Forelimb muscle (tissue), 1 donor: ENCODE measurements at regions not wholly inside any gene's neighbourhood (a gene's known extent, or its start where the extent isn't known, plus 50 kb on each side); places are given as distances from the start of the nearest gene placed in this dataset.

Experiments
- DNase-seq: peaks from one replicate; pipeline ENCODE4 v3.0.0-alpha.2; 2013; ENCODE audit warnings: low read depth

DNA sequence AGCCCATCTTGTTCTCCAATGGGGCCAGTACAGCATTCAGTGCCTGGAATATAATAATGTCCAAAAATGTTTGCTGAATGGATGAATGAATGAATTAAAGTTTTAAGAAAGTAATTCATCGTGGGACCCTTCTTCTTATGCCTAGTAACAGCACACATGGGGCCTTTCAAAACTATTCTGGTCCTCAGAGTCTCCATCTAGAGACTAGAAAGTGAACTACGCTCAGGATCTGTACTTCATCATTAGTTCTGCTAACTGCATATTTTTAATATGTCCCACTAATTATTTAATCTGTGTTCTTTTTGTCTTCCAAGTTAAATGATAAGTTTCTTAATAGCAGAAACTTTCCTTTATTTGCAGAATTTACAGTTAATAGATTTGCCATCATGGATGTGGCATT, 172.5 kb downstream of the SMAD2 start:
- DNase-seq: no peak

DNA sequence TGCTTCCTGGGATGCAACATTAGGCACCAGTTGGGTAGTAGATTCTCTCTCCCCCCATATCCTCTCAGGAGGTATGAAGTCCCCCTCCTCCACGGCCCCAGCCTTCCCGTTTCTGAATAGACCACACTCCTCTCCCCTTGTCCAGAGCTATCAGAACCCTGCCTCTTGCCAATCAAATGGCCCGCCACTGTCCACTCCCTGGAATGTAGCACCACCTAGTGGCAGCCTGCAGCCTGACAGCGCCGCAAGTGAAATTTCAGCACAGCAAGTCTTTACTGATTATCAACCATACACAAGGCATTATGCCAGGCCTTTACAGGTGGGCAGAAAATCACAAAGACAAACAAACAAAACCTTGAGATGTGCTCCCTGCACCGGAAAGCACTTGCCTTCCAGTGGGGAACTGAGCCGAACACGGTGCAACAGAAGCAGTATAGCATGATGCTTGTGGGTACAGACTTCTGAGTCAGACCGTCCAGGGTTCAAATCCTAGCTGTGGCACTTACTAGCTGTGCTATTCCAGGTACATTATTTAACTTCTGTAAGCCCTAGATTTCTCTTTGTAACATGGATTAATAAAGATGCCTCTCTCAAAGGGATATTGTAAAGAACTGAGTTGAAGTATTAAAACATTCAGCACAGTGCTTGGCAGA, 174.0 kb downstream of the SMAD2 start:
- DNase-seq: no peak

DNA sequence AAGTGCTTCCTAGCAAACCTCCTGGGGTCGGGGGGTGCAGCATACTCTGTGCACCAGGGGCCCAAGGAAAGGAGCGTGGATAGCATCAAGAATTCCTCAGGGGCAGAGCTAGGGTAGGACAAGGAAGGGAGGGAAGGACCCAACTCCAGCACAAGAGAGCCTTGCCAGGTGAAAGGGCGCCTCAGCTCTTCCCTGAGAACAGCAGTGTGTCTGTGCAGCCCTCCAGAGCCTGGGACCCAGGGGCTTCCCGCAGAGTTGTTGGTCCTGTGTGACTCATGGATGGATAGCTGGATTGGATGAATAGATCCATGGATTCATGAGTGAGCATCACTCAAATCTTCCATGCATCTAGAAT, 175.4 kb downstream of the SMAD2 start:
- DNase-seq: no peak

DNA sequence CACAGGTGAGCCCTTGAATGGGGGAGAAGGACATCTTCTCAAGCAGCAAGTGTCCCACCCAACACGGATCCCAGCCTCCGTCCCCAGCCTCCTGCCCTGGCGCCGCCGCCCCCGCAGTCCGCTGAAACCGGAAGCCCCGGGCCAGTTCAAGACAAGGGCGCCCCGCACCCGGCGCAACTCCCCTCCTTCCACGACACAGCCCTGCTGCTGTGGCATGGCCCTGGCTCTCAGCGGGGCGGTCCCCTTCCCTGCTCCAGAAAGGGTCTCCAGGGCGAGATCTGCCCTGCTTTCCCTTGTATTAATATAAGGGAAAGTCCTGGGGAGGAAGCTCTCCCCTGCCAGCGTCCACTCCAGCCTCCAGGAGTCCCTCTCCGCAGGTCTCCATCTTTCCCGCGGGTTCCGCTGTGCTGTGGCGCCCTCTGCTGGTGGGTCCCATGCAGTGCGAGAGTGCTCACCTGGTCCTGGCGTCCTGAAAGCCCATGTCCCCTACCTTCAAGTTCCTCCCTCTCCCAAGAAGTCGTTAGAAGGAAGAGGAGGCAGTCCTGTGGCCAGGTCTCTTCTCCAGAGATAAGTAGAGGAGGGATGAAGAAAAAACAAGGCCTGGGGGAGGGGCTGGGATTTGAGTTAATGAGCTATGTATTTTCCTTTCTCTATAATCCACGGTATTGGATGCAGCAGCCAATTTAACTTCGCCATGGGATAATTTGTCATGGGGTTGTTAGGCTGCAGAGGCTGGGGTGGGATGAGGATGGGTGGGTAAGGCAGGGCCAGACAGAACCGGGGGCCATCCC, 176.0 kb downstream of the SMAD2 start:
- DNase-seq: no peak

DNA sequence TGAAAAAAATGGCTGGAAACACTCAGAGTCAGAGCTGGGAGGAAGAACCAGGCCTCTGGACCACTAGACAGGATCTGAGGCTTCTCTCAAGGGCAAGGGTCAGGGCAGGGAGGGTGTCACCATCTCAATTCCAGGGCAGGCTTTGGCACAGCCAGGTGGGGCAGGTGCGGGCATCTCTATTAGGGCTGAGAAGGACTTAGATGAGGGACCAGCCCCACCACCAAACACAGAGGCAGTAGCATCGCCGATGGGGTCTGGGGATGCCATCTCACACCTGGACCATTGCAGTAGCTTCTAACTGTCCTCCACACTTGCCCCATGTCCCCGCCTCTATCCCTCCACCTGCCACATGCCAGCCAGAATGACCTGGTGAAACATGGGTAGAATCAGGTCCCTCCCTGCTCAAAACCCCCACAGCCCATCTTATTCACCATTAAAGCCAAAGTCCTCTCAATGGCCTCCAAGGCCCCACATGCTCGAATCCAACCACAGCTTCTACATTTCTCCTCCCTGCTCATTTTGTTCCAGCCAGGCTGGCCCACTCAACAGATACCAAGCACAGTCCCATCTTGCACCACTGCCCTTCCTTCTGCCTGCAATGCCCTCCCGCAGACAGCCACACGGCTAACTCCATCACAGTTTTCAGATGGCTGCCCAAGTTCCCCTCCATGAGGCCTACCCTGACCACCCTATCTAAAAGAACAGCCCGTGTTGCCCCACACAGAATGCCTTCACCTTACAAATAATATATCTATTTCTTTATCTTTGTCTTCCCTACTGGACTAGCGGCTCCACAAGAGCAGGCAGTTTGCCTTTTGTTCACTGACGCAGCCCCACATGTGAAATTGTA, 177.4 kb downstream of the SMAD2 start:
- no peak for DNase-seq

DNA sequence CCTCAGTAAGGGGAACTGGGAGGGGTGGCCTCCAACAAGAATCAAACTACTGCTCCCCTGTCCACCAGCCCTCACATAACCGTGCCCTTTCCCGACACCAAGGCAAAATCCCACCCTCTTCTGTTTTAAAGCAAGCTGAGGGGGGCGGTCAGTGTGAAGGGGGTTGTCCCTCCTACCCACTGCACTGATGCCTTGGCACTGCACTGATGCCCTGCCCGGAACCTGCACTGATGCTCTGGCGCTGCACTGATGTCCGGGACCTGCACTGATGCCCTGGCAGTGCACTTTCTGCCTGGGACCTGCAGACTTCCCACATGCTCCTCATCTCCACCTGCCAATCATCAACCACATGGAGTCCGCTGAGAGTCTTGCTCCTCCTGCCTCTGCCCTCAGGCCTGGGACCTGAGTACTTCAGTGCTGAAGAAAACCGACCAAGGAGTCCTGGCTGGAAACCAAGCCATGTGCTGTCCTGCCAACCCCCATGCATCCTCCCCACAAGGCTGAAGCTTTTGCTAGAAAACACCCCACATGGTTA, 179.5 kb downstream of the SMAD2 start:
- DNase-seq: no peak

DNA sequence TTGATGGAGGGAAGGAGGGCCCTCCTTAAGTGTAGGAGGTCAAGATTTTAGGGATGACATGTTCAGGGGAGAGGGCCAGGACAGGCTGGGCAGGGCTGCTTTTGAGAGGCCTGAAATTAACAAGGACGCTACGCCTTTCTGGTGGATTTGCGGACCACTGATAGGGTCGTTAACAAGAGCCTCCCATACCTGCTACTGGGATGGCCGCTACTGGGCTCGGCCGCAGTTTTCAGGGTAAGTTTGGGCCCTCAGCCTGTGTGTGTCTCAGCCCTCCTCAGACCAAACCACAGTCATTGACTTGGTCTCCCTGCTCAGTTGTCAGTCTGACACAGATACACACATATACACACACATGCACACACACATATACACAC, 180.9 kb downstream of the SMAD2 start:
- DNase-seq: no peak

DNA sequence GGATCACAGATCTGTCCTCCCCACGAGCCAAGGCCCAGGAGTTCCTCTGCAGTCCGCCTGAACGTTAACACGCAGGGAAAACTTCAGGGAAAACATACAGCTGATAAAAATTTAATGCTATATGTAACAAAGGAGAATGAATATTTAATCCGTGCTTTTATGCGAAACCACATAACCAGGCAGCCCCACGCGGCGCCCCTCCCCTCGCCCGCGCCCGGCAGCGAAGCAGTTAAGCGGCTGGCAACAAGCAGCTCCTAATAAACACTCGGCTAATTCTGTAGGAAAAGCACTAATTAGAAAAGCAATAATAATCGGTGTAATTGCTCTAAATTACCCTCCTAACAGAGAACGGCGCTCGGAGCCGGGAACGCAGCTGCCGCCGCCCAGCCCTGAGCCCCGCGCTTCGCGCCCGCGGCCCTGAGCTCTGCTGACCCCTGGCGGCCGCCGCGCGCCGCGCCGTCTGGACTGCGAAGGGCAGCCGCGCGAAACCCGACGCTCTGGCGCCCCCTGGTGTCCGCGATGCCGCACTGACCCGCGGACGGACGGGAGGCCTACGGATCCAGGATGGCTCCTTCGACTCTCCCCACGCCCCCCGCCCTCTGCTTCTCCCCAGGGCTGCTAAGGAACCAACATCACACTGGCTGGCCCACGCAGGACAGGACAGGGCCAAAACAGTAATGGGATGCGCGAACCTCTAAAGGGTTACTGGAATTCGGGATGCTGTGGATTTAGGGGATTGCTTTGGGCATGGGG, 181.4 kb downstream of the SMAD2 start:
- DNase-seq: peak; percentile 41

DNA sequence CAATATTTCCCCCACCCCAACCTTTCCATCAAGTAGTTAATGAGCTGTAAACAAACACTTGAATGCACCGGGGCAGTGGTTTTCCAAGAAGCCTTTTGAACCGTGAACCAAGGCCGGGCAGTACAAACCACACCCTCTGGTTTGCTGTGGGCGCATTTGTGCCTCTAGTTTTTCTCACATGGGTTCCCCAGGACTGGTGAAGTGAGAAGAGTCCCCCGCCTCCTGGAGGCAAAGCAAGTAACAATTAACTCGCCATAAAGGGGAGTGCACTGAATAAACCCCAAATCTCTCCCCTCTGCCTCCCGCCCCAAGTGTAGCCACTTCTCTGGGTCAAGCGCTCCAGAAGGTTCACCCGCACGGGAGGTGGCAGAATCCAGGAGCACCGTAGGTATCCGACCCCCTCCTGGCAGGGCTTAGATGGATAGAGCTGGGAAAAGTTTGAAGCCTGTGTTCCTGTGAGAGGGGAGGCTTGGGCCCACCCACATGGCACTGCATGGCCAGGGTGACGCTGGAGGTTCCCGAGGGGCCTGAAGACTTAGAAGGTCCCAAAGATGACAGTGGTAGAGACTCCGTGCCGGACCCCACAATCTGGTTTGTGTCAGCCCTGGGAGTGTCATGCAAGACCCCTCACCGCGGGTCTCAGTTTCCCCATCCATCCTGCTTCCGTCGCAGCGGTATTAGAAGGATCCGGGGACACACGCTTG, 182.2 kb downstream of the SMAD2 start:
- DNase-seq: no peak

DNA sequence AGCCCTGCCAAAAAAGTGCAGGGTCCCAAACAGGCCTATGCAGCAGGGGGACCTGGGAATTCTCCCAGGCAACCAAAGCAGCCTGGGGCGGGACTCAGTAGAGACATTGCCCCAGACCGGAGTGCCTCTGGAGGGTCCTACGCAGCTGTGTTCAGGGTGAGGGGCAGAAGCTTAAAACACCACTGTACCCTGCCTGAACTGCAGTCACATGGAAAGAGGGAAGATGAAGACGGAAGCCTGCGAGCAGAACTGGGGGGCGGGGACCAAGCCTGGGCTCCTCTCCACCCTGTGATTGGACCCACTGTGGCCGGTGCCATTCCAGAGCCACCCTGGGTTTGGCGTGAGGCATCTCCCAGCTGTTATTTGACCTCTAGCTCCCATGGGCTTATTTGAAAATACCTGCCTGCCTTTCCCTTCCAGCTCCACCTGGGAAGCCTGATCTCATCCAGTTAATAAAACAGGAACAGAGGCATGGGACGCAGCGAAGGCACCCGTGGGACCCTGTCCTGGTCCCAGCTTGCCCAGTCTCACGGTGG, 183.1 kb downstream of the SMAD2 start:
- DNase-seq: no peak

DNA sequence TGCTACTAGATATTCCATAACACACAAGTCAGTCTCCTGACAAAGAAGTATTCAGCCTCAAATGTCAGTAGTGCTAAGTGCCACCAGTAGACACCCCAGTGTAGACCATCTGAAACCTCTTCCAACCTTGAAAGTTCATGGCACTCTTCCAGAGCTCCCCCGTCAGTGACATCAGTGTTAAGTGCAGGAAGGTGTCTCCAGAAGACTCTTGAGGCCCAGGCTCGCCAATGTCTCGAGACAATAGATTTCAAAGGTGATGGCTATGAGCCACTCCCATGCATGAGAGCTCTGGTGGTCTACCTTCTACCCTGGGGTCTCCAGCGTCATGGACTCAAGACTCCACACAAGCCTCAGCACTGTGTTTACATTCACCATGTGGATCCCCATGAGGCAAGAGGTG, 183.8 kb downstream of the SMAD2 start:
- DNase-seq: no peak

DNA sequence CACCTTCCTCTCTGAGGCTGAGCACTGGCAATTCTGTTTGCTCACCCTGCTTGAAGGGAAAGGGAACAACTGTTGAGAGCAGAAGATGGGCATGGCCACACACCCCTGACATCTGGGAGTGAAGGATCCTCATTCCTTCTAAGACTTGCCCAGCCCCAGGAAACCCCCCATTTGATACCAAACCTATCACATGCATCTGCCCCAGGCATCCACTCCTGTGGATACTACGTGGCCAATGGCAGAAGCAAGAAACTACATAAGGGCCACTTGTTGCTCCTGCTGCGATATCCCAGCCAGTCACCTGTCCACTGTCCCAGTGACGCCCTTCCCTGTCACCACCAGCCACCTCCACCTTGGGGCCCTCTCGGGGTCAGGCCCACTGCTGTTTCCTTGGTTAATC, 185.2 kb downstream of the SMAD2 start:
- no peak for DNase-seq

DNA sequence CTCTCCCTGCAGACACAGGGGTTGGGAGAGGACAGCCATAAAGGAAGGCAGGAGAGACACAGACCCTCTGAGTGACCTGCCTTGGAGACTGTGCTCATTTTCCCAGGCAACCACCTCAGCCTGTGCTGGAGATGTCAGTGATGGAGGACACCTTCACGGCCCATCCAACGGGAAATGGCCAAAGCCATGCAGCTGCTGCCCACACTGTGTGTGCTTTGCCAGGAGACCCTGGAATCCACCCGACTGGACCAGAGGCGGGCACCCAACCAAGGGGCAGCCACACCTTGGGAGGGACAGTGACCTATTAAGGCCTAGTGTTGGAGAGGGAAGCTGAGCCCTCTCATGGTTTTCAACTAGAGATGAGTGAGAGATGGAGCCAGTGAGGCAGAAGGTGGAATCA, 192.5 kb downstream of the SMAD2 start:
- no peak for DNase-seq

DNA sequence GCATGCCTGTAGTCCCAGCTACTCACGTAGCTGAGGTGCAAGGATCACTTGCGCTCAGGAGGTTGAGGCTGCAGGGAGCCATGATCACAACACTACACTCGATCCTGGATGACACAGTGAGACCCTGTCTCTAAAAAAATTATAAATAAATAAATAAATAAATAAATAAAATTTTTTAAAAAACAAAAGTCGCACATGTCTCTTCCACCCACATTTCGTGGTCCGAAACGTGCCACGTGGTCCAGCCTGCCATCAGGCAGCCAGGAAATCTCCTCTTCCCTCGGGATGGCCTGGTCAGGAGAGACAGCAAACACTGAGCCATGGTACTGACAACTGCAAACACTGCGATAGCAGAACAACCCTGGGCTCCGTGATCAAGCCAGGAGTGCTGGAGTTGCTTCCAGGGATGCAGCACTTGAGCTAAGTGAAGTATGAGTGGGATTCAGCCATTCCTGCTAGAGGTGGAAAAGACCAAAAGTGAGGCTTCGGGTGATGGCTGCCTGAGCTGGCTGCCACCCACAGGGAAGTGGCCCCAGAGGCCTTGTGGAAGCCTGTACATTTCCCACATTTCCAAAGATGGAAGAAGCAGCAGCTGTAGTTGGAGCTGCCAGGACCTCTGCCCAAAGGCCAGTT, 193.1 kb downstream of the SMAD2 start:
- no peak for DNase-seq

DNA sequence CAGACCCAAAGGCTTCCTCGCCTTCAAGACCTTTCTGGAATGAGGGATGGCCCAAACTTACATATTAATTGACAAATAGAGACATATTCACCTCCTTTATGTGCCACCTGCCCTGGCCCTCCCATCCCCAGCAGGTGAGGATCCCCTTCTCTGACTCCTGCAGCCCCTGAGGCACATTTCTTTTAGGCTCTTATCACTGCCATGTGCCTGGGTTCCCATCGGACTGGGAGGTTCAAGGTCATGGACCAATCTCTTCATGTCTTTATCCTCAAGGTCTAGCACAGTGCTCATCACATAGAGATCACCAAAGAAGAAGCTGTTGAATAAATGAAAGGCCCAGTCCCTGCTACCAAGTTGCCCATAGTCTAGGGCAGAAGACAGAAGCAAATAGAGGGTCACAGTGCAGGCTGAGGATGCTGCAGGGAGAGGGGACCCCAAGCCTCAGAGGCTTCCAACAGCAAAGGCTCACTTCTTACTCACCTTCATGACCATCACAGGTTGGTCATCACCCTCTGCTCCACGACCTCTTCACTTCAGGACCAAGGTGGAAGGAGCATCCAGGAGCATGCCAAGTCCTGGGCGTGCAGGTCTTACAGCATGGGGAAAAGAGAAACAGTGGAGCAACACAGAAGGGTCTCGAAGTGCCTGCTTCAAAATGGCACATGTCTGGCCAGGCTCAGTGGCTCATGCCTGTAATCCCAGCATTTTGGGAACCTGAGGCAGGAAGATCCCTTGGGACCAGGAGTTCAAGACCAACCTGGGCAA, 193.9 kb downstream of the SMAD2 start:
- DNase-seq: no peak

DNA sequence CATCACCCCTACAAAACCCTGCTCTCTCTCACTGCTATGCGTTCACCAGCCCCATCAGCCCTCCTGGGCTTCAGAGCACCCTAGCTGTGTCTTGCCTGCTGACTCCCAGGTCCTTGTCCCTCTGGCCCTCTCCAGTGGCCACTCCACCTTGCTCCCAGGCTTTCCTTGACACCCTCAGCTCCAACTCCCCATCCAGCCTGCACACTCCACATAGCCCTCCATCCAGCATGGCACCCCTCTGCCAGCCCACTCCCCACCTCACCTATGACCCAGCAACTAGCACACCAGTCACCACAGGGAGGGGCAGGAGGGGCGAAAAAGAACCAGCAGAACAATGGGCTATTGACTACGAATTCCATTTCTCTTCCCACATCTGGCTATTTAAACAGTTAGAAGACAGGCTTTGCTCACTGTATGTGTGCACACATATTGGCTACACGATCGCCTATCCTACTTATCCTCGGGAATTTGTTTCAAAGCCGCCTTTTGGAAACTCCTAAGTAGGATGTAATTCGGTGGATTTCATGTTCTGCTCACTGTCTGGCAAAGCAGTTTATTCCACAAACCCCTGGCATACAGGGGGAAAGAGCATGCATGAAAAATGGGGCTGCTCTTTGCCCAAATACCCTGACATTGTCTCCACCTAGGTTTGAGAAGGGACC, 195.3 kb downstream of the SMAD2 start:
- no peak for DNase-seq

DNA sequence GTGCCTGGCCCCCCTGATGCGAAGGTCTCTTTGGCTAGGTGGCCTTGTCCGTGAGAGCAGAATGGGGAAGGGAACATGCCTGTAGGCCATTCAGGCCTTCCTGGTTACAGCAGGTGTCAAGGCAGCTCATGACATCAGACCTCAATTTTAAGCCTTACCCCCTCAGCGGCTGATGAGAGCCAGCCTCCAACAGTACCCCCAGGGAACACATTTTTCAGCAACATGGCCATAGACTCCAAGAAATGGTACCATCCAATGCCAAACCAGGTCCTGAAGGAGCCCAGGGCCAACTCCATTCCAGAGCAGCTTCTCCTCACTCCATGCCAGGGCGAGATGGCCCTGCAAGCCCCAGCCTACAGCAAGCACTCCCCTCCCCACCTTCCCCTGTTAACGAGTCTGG, 199.2 kb downstream of the SMAD2 start:
- DNase-seq: no peak

DNA sequence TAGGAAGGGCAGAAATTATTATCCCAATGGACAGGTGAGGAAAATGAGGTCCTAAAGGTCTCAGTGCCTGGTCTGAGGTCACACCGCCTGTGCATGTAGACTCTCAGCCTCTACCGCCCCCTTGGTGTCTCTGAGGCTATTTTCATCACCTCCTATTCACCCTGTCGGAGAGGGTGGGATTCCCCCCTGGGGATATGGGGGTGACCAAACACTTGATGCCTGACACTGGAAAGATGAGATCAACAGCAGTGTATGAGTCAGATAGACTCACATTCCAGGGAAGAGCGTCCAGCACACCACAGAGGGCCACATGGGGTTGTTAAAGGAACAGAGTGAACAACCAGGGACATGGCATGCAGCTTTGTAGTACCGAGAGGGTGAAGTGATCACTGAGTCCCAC, 199.7 kb downstream of the SMAD2 start:
- DNase-seq: no peak

DNA sequence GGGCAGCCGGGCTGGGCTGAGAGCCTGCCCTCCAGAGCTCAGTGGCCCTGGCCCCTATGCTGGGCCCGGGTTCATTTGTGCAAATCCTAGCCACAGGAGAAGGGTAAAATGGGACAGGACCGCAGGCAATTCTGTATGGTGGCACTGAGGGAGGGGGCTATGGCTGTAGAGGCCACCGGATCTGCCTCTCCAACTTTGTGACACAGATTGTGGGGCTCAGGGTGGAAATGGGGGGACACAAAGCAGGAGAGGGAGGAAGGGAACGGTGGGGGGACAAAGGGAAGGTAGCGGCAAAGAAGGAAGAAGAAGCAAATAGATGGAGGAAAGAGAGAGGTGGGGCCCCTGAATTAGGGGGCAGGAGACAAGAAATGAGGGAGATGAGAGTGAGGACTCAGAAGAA, 201.1 kb downstream of the SMAD2 start:
- DNase-seq: no peak
